Occipital lobe (tissue), 1 donor: ENCODE measurements at regions not wholly inside any gene's neighbourhood (a gene's known extent, or its start where the extent isn't known, plus 50 kb on each side); places are given as distances from the start of the nearest gene placed in this dataset.

ENCODE experiments used
- DNase-seq: peaks from one replicate; lab custom pipeline; 2025; lab: John Stamatoyannopoulos, UW

- DNase-seq = no peak
Measured at GRCh38 chr2:19846567-19846966, 55.2 kb downstream of the TTC32 start.

GRCh38 chr2:19846030-19846429, 55.8 kb downstream of the TTC32 start:
- DNase-seq = no peak

GRCh38 chr2:19845323-19845920, 56.4 kb downstream of the TTC32 start:
- no peak for DNase-seq

- DNase-seq = no peak
Measured at GRCh38 chr2:19844750-19845149, 57.0 kb downstream of the TTC32 start.

GRCh38 chr2:19843992-19844515, 57.7 kb downstream of the TTC32 start:
- no peak for DNase-seq

DNA sequence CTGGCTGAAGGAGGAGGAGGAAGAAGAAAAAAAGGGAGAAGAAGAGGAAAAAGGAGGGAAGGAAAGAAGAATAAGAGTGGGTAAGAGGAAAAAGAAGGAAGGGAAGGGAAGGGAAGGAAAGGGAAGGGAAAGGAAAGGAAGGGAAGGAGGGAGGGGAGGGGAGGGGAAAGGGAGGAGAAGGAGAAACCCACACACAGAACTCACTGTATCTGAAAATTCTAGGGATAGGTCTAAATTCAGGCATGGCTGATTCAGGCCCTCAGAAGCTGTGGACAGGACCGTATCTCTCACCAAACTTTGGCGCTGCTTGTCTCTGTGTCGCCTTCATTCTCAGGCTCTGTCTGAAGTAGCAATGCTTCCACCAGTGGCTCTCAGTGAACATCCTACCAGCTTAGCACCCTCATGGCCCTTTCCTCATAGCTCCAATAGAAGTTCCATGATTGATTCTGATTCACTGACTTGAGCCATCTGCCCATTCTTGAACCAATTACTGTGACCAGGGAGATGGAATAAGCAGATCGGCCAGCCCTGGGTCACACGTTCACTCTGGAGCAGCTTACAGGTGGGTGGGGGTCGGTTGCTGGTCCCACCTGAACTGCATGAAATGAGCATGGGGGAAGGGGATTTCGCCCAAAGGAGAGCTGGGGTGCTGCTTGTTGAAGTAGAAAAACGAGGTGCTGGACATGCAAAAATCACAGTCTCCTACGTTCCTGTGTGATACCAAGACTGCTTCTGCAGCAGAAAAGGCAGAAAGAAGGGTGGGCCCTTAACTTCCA, 59.7 kb downstream of the TTC32 start:
- no peak for DNase-seq

GRCh38 chr2:19839438-19839837, 62.3 kb downstream of the TTC32 start:
- DNase-seq = no peak

DNA sequence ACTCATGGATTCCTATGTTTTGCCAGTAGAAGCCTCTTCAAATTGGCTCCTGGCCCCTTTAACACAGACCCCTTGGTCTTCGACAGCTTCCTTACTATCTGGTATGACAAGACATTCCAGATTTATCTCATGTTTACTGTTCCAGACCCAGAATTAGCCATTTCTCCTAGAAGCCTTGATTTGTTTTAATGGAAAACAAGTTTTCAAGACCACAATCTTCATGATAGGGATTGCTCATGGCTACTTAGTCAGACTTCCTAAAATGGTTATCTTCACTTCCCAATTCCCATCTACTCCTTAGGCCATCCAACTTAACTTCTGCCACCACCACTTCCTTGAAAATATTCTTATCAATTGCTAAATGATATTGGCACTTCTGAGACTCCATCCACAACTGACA, 63.2 kb downstream of the TTC32 start:
- no peak for DNase-seq

DNA sequence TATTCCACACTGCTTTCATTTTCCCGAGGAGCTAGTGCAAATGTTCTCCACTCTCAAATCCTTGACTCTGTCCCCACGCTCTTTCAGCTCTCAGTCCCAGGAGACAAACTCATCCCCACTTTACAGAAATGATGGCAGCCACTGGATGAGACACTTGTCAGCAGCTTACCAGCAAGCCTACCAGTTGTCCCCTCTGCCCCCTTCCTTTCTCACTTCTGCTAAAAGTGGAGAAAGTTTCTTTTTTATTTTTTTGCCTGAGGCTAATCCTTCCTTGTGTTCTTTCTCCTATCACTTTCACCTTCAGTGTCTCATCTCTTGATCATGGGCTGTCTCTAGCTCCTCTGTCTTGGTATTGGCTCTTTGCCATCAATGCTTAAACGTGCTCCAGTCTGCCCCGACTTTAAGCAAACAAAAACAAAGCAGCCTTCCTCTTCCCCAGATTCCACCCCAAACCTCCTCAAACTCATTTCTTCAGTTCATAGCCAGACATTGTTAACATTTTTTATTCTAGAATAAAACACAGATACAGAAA, 64.5 kb downstream of the TTC32 start:
- DNase-seq = no peak

DNA sequence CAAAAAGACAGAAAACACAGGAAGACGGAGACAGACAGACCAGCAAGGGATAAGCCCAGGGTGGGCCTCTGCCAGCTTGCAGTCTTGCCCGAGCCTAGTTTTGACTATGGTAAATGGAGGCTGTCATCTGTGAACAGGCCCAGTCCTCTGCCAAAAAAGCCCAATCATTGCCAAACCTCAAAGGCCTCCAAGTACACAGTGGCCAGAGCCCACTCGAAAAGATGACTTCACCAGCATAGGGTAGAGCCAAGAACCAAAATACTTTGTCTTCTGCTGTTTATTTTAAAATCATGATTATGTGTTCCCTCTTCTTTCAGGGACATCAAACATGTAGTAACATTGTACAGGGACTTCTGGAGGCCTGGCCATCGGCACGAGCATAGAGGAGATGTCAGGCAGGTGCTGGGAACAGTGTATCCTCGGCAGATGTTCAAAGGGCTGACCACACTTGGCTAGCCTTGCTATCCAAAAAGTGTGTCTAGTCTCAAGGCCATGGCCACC, 66.0 kb downstream of the TTC32 start:
- DNase-seq = no peak

- no peak for DNase-seq
Measured at GRCh38 chr2:19833978-19834377, 67.8 kb downstream of the TTC32 start.

DNA sequence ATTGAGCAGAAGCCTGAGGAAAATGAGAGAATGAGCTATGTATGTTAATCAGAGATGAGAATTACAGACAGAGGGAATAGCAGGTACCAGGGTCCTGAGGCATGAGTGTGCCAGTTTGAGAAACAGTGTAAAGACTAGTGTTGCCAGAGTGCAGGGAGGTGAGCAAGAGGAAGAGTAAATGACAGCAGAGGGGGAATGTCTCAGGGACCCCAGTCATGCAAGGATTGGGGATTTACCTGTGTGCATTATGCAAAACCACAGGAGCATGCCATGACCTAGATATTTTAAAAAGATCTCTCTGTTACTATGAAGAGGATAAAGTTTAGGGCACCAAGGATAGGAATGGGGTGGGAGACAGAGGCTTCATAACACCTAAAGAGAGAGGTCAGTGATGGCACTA, 72.1 kb downstream of the TTC32 start:
- DNase-seq = no peak

DNA sequence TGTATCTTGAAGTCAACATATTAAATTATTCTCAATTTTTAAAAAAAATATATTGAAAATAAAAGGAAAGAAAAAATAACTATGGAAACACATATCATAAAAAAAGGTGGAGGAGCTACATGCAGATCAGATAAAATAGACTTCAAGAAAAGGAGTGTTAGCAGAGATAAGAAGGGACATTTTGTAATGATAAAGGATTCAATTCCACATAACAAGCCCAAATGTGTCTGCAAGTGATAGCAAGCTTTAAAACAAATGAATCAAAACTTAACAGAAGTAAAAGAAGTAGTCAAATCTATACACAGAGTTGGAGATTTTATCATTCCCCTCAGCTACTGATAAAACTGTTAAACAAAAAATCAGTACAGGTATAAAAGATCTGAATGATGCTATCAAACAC, 74.9 kb downstream of the TTC32 start:
- DNase-seq = no peak

DNA sequence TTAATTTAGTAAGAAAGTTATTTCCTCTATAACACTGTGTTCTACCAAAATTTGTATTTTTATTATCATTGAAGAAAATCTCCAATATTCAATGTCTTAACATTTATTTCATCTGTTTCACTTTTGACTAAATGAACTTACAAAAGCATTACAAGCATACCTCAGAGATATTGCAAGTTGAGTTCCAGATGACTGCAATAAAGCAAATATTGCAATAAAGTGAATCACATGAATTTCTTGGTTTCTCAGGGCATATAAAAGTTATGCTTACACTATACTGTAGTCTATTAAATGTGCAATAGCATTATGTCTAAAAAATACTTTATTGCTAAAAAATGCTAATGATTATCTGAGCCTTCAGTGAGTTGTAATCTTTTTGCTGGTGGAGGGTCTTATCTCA, 78.3 kb downstream of the TTC32 start:
- DNase-seq = no peak

DNA sequence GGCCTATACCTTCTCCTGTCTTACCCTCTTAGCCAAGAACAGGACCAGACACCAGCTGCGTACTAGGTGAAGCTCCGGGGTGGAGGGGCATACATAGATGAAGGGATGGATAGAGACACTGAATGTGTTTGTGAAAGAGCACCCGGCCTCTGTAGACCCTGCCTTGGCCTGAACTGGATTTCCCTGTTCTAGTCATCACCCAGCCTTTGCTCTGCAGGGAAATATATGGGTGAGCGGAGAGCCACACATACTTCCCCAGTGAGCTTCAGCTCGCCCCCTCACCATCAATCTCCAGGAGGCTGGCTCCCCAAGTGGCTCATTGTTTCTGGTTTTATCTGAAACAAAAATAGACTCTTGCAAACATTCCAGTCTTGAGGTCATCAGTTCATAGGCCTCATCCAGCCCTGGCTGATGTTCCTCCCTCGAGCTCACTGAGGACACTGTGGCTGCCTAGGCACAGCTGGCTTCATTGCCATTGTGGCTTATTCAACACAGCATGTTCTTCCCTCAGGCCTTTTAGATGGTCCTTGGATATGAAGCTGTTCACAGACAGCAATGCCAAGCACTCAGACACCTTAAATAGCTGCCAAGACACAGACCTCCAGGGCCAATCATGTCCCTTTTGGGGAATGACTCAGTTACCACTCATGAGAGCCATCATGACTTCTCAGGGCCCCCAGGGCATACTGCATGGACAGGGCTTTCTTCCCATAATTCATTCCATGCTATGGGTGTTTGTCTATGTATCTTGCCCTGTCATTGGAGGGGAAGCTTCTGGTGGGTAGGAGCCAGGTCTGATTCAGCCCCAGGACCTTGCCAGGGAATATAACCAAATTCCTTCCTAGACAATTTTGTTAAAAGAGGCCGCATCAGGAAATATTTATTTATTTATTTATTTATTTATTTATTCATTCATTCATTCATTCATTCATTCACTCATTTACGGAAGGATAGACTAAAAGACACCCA, 82.4 kb downstream of the TTC32 start:
- no peak for DNase-seq

DNA sequence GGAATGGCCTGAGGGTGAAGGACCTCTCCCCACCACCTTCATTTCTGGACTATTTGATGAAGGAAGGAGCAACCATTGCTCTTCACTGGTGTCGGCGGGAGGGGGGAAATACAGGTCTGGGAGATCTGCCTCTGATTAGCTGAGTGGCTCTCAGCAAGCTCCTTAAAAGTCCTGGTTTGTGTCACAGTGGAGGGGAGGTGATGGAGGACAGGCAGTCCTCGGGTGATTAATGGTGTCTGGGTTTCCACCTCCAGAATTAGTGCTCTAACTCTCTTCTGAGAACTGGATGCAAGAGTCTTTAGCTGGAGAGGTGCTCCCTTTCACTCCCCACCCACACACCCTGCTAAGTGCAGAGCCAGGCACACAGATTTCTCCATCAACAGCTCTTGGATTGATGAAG, 83.2 kb downstream of the TTC32 start:
- no peak for DNase-seq

- no peak for DNase-seq
Measured at GRCh38 chr2:19818039-19818438, 83.7 kb downstream of the TTC32 start.

DNA sequence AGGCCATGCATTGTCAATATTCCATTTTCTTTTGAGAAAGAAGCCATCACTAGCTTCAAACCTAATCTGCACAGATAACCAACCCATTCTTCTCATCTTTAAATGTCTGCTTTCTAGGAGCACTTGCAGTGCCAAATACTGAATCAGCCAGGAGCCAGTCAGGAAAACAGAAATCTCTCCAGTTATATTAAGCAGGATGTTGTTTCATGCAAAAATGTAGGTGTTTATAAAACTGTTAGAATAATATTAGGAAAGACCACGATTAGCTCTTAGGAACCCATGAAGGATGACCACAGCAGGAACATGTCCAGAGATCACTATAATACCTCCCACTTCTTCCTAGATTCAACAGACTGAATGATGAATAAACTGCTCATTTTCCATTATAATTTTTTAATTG, 86.0 kb downstream of the TTC32 start:
- no peak for DNase-seq

DNA sequence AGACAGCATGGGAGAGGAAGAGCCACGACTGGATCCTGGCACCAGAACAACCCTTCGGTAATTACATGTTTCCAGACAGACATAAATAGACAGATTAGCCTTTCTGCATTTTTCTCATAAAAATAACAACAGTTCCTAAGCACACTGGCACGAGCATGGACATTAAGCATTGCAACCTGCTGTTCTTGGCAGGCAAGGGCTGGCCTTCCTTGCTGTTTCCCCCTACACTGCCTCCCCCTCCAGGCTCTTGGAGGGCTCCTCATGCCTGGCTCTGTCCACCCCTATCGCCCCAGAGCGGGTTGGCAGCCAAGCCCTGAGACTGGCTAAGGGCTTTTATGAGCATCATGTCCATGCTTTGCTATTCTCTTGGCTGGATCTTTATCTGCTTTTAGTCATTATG, 89.6 kb downstream of the TTC32 start:
- no peak for DNase-seq

GRCh38 chr2:19811186-19811585, 90.6 kb downstream of the TTC32 start:
- DNase-seq = no peak

GRCh38 chr2:19810637-19811036, 91.1 kb downstream of the TTC32 start:
- no peak for DNase-seq

DNA sequence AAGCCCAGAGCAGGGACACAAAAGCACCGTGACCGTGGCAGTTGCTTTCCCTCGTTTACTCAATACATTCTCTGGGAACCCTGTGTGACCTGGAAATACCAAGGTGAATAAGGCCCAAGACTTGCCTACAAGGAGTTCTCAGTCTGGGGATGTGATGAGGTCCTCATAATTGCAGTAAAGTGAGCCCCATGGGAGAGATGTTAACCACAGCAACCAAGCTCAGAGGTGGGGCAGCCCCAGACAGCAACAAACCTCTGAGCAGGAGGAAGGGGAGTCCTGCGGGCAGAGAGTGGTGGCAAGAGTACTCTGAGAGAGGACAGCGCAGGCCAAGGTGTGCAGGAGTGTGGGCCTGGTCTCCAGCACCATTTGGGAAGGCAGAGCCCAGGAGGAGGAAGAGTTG, 91.6 kb downstream of the TTC32 start:
- DNase-seq = no peak
